H1 (cell line): ENCODE measurements at regions not wholly inside any gene's neighbourhood (a gene's known extent, or its start where the extent isn't known, plus 50 kb on each side); places are given as distances from the start of the nearest gene placed in this dataset.
A peak's percentile ranks its signal among the peaks of the same experiment; 100 is the strongest.

Experiments used
- CTCF ChIA-PET: fragments of 300-600 bp; sonication (Branson Sonifier 250); formaldehyde crosslinking; loops from one replicate; lab custom pipeline; 2021; ENCODE audit not compliant: partially characterized antibody; lab: Charles Lee
- POLR2A ChIA-PET: fragments of 300-600 bp; sonication (Branson Sonifier 250); formaldehyde crosslinking; loops from one replicate; lab custom pipeline; 2021; ENCODE audit warnings: inconsistent platforms; ENCODE audit not compliant: partially characterized antibody; lab: Charles Lee
- DNase-seq, 2 experiments: peaks; one replicate each; pipeline versions ENCODE4 v3.0.0 to v3.0.0-alpha.2; 2010 to 2022; ENCODE audit warnings: low spot score in 2 of 2, low read depth in 1 of 2, mixed read lengths in 1 of 2
- FAIRE-seq: peaks from 2 replicates; lab custom pipeline; 2011; peaks lifted over from hg19 to GRCh38; lab: Jason Lieb, UNC
- H2AFZ ChIP-seq: 2 replicates; pipeline ENCODE4 v1.8.1; 2012; ENCODE audit warnings: low read length, inconsistent platforms
- H2AK5ac ChIP-seq: 2 replicates; pipeline ENCODE4 v1.6.1; 2013; ENCODE audit warnings: low read depth, low read length
- H2BK120ac ChIP-seq: replicated peaks from 2 replicates; pipeline ENCODE3; 2013; ENCODE audit warnings: low read depth, low read length, inconsistent platforms
- H2BK12ac ChIP-seq: 2 replicates; pipeline ENCODE4 v1.6.1; 2013; ENCODE audit warnings: low read depth, low read length
- H2BK15ac ChIP-seq: 2 replicates; pipeline ENCODE4 v1.6.1; 2013; ENCODE audit warnings: low read length
- H2BK20ac ChIP-seq: 2 replicates; pipeline ENCODE4 v1.6.1; 2013; ENCODE audit warnings: low read length
- H2BK5ac ChIP-seq: 2 replicates; pipeline ENCODE4 v1.6.1; 2013; ENCODE audit warnings: low read depth, low read length
- H3K14ac ChIP-seq: 2 replicates; pipeline ENCODE4 v1.6.1; 2013; ENCODE audit warnings: inconsistent platforms; ENCODE audit not compliant: insufficient read length
- H3K18ac ChIP-seq: 2 replicates; pipeline ENCODE4 v1.6.1; 2013; ENCODE audit warnings: low read length; ENCODE audit errors: extremely low read depth
- H3K23ac ChIP-seq: 2 replicates; pipeline ENCODE4 v1.6.1; 2013; ENCODE audit warnings: inconsistent platforms; ENCODE audit not compliant: insufficient read length
- H3K23me2 ChIP-seq: 2 replicates; pipeline ENCODE4 v1.6.1; 2013; ENCODE audit warnings: low read depth, low read length
- H3K27ac ChIP-seq: 2 replicates; pipeline ENCODE4 v1.6.1; 2011; ENCODE audit warnings: low read depth, low read length, inconsistent platforms
- H3K27me3 ChIP-seq, 4 experiments: replicated peaks in 1 of 4; 1 replicate in 1 of 4; 2 replicates in 3 of 4; pipeline versions ENCODE4 v1.6.1 to v1.8.1; 2011 to 2013; ENCODE audit warnings: low read length in 3 of 4, mild to moderate bottlenecking in 3 of 4, inconsistent platforms in 2 of 4, mixed read lengths in 2 of 4, moderate library complexity in 1 of 4; ENCODE audit not compliant: control insufficient read depth in 3 of 4, insufficient read depth in 3 of 4; ENCODE audit errors: extremely low read depth in 1 of 4
- H3K36me3 ChIP-seq, 4 experiments: 2 replicates each; pipeline versions ENCODE4 v1.6.1 to v1.8.1; 2011 to 2013; ENCODE audit warnings: mild to moderate bottlenecking in 4 of 4, low read length in 3 of 4, moderate library complexity in 2 of 4, control low read depth in 1 of 4, inconsistent platforms in 1 of 4; ENCODE audit not compliant: insufficient read depth in 4 of 4, control insufficient read depth in 2 of 4
- H3K4ac ChIP-seq: replicated peaks from 2 replicates; pipeline ENCODE3; 2013; ENCODE audit warnings: low read length, low read depth, mixed read lengths, inconsistent platforms; ENCODE audit not compliant: insufficient read length
- H3K4me1 ChIP-seq, 4 experiments: replicated peaks in 1 of 4; 1 replicate in 1 of 4; 2 replicates in 3 of 4; pipeline versions ENCODE4 v1.6.1 to v1.8.1; 2011 to 2013; ENCODE audit warnings: low read length in 3 of 4, inconsistent platforms in 2 of 4, mixed read lengths in 1 of 4; ENCODE audit not compliant: insufficient read depth in 4 of 4, control insufficient read depth in 3 of 4
- H3K4me2 ChIP-seq, 2 experiments: 2 replicates each; pipeline versions ENCODE4 v1.6.1 to v1.8.1; 2011 to 2013; ENCODE audit warnings: low read depth in 2 of 2, low read length in 2 of 2, control low read depth in 1 of 2, inconsistent platforms in 1 of 2, mild to moderate bottlenecking in 1 of 2; ENCODE audit not compliant: insufficient read depth in 1 of 2
- H3K4me3 ChIP-seq, 4 experiments: fragments of 200-600, 300-600 bp in 1 of 4; sonication (generic), shearing (Covaris generic), sonication (Bioruptor Twin) in 1 of 4; 2 replicates each; pipeline versions ENCODE4 v1.5.1 to v1.8.1; 2011 to 2016; ENCODE audit warnings: low read length in 4 of 4, low read depth in 3 of 4, control low read depth in 2 of 4, inconsistent platforms in 2 of 4, mild to moderate bottlenecking in 2 of 4, mixed read lengths in 1 of 4, moderate library complexity in 1 of 4; ENCODE audit not compliant: insufficient read depth in 2 of 4; ENCODE audit errors: extremely low read depth in 1 of 4
- H3K56ac ChIP-seq: replicated peaks from 2 replicates; pipeline ENCODE3; 2013; ENCODE audit warnings: low read depth, mild to moderate bottlenecking, mixed read lengths, low read length, inconsistent platforms; ENCODE audit not compliant: insufficient read length
- H3K79me1 ChIP-seq: 2 replicates; pipeline ENCODE4 v1.6.1; 2013; ENCODE audit warnings: low read depth, low read length, control low read depth
- H3K79me2 ChIP-seq, 2 experiments: 2 replicates each; pipeline versions ENCODE4 v1.6.1 to v1.8.1; 2012 to 2013; ENCODE audit warnings: low read length in 2 of 2, mild to moderate bottlenecking in 2 of 2, inconsistent platforms in 1 of 2; ENCODE audit not compliant: insufficient read depth in 2 of 2, control insufficient read depth in 1 of 2
- H3K9ac ChIP-seq, 4 experiments: replicated peaks in 1 of 4; 1 replicate in 1 of 4; 2 replicates in 3 of 4; pipeline versions ENCODE4 v1.6.1 to v1.8.1; 2011 to 2013; ENCODE audit warnings: low read depth in 3 of 4, low read length in 3 of 4, control low read depth in 2 of 4, mild to moderate bottlenecking in 2 of 4, moderate library complexity in 2 of 4, inconsistent platforms in 1 of 4; ENCODE audit errors: extremely low read depth in 1 of 4
- H3K9me3 ChIP-seq, 2 experiments: 2 replicates each; pipeline versions ENCODE4 v1.6.1 to v1.8.1; 2012 to 2013; ENCODE audit warnings: mild to moderate bottlenecking in 2 of 2, moderate library complexity in 2 of 2, control low read depth in 1 of 2, inconsistent platforms in 1 of 2, low read depth in 1 of 2, low read length in 1 of 2, mixed read lengths in 1 of 2; ENCODE audit not compliant: insufficient read depth in 2 of 2
- H4K20me1 ChIP-seq, 2 experiments: replicated peaks in 1 of 2; 2 replicates each; pipeline versions ENCODE3 to v1.8.1; 2011 to 2013; ENCODE audit warnings: inconsistent platforms in 2 of 2, low read length in 2 of 2, mild to moderate bottlenecking in 1 of 2; ENCODE audit not compliant: insufficient read depth in 2 of 2, control insufficient read depth in 1 of 2
- H4K5ac ChIP-seq: 2 replicates; pipeline ENCODE4 v1.6.1; 2013; ENCODE audit warnings: low read length, low read depth, mixed read lengths, inconsistent platforms; ENCODE audit not compliant: insufficient read length
- H4K8ac ChIP-seq: 2 replicates; pipeline ENCODE4 v1.8.0; 2013; ENCODE audit warnings: mild to moderate bottlenecking, moderate library complexity, low read length, inconsistent platforms; ENCODE audit not compliant: insufficient read depth; ENCODE audit errors: extremely low read depth
- H4K91ac ChIP-seq: replicated peaks from 2 replicates; pipeline ENCODE3; 2013; ENCODE audit warnings: low read length, mixed read lengths, inconsistent platforms; ENCODE audit not compliant: insufficient read length
- CBX5 ChIP-seq: fragments of 300-800, 300-1000 bp; sonication (generic); IDR thresholded peaks from 2 replicates; pipeline ENCODE4 v1.7.1; 2016; ENCODE audit warnings: antibody characterized with exemption, low read length, low read depth
- CHD2 ChIP-seq: IDR thresholded peaks from 2 replicates; pipeline ENCODE4 v1.6.1; 2012; ENCODE audit warnings: low read length, improper control_type of control experiment
- MAFK ChIP-seq: IDR thresholded peaks from 2 replicates; pipeline ENCODE4 v1.6.1; 2012; ENCODE audit warnings: low read depth, mild to moderate bottlenecking, improper control_type of control experiment, low read length
- NANOG ChIP-seq: IDR thresholded peaks from 2 replicates; pipeline ENCODE4 v1.6.1; 2011; ENCODE audit warnings: low read length, low read depth, mild to moderate bottlenecking, inconsistent platforms; ENCODE audit not compliant: insufficient read depth, poor library complexity, severe bottlenecking
- NRF1 ChIP-seq: IDR thresholded peaks from 2 replicates; pipeline ENCODE4 v1.6.1; 2011; ENCODE audit warnings: mild to moderate bottlenecking, low read depth, low read length, improper control_type of control experiment
- POU5F1 ChIP-seq: IDR thresholded peaks from 2 replicates; pipeline ENCODE4 v1.6.1; 2011; ENCODE audit warnings: low read depth, mild to moderate bottlenecking, low read length, moderate library complexity
- RBBP5 ChIP-seq: IDR thresholded peaks from 2 replicates; pipeline ENCODE4 v1.7.1; 2012; ENCODE audit warnings: low read depth, mild to moderate bottlenecking, inconsistent platforms, low read length, moderate library complexity, borderline replicate concordance
- RNF2 ChIP-seq: fragments of 200-900, 300-1000 bp; sonication (generic); IDR thresholded peaks from 2 replicates; pipeline ENCODE4 v1.7.1; 2016; ENCODE audit warnings: borderline replicate concordance, low read depth, mild to moderate bottlenecking, antibody characterized with exemption, low read length; ENCODE audit not compliant: poor library complexity, severe bottlenecking; ENCODE audit errors: missing control alignments
- SIRT6 ChIP-seq: IDR thresholded peaks from one replicate; pipeline ENCODE4 v1.7.1; 2012; ENCODE audit warnings: low read length, inconsistent platforms
- SP1 ChIP-seq: IDR thresholded peaks from 2 replicates; pipeline ENCODE4 v1.6.1; 2011; ENCODE audit warnings: low read depth, low read length
- TAF1 ChIP-seq: IDR thresholded peaks from 2 replicates; pipeline ENCODE4 v1.6.1; 2011; ENCODE audit warnings: mild to moderate bottlenecking, low read depth, low read length
- WGBS, 2 experiments: shearing (Covaris generic) in 1 of 2; methylation state at CpG; one replicate each; pipeline versions ENCODE4 v1.1.6 to v1.1.7; 2013 to 2015; ENCODE audit warnings: low lambda C conversion rate in 2 of 2, mixed read lengths in 2 of 2, inconsistent platforms in 1 of 2, low coverage in 1 of 2, missing lambda C conversion rate in 1 of 2; ENCODE audit not compliant: insufficient replicate concordance in 2 of 2, insufficient coverage in 1 of 2, insufficient read length in 1 of 2; ENCODE audit errors: extremely low coverage in 1 of 2, missing lambda C conversion rate in 1 of 2; 5-methylcytosine and 5-hydroxymethylcytosine counted together

GRCh38 chr11:15764948-15765347 is 591.4 kb downstream of the SOX6 start:
- no peak overlapping the region for H2BK12ac ChIP-seq
- no peak overlapping the region for H3K14ac ChIP-seq
- no peaks in the 10 kb centered on the region for H3K9me3 ChIP-seq
- no peaks in the 10 kb centered on the region for H3K79me1 ChIP-seq
- DNase-seq (no peak), FAIRE-seq (no peak)
- H2BK15ac ChIP-seq, result no peak overlapping the region
- peak overlapping the region; percentile 74; the same call in 1 of the 2 replicates for H2AFZ ChIP-seq
- H2BK120ac ChIP-seq, result no peak overlapping the region
- H3K27me3 ChIP-seq, result no peaks in the 10 kb centered on the region
- H3K79me2 ChIP-seq, result no peaks in the 10 kb centered on the region
- WGBS, 2 experiments, result 87% methylated on average over 1 of the region's 1 CpG; no CpG with 5 or more reads in 1 of the 2 experiments
- H3K18ac ChIP-seq, result no peak overlapping the region
- no peak overlapping the region for H3K4me3 ChIP-seq
- H2BK20ac ChIP-seq, result no peak overlapping the region
- no peak overlapping the region for H2AK5ac ChIP-seq
- no peak for TF ChIP-seq POU5F1
- TF ChIP-seq SP1, result no peak
- TF ChIP-seq TAF1, result no peak
- no peak for TF ChIP-seq RBBP5
- no peak for TF ChIP-seq NANOG
- no peak for TF ChIP-seq MAFK
- TF ChIP-seq RNF2, result no peak
- no peak for TF ChIP-seq CHD2
- no peak for TF ChIP-seq CBX5
- TF ChIP-seq SIRT6, result no peak
- TF ChIP-seq NRF1, result no peak
- no peak overlapping the region for H4K91ac ChIP-seq
- H3K4me1 ChIP-seq, result peaks cover 0 to 5% (median 1%) of the 10 kb centered on the region in 4 experiments; a peak in 2 of 7 replicates
- no peak overlapping the region for H4K5ac ChIP-seq
- no peak overlapping the region for H3K4ac ChIP-seq
- no peaks in the 10 kb centered on the region for H4K20me1 ChIP-seq
- CTCF ChIA-PET, result interaction anchor here (0.7 to 1.5 kb wide), 4 partner anchors 9 to 175 kb away, joined by 3 to 4 read pairs (median 3); no protein-coding TSS in a partner anchor
- H3K9ac ChIP-seq, result no peak overlapping the region
- H3K27ac ChIP-seq, result no peak overlapping the region
- no peaks in the 10 kb centered on the region for H3K23me2 ChIP-seq
- no peak overlapping the region for H3K23ac ChIP-seq
- H3K56ac ChIP-seq, result no peak overlapping the region
- H2BK5ac ChIP-seq, result no peak overlapping the region
- no peak overlapping the region for H4K8ac ChIP-seq
- H3K4me2 ChIP-seq, result no peak overlapping the region
- POLR2A ChIA-PET, result no interaction called here
- H3K36me3 ChIP-seq, result no peaks in the 10 kb centered on the region; a peak in 1 of 8 replicates
